CD4-positive, alpha-beta memory T cell (primary cell): ENCODE measurements at regions not wholly inside any gene's neighbourhood (a gene's known extent, or its start where the extent isn't known, plus 50 kb on each side); places are given as distances from the start of the nearest gene placed in this dataset.
"Not testable (repeated sequence)": the region's sequence is repeated elsewhere in the genome, so short reads cannot be mapped to it uniquely, and the experiment has no call there.

Experiments
- CTCF ChIA-PET: fragments of 350-600 bp; sonication (Branson Sonifier 250); formaldehyde crosslinking; loops from one replicate; lab custom pipeline; 2021; ENCODE audit warnings: inconsistent platforms; ENCODE audit not compliant: partially characterized antibody; lab: Charles Lee
- POLR2A ChIA-PET: fragments of 350-600 bp; sonication (Branson Sonifier 250); formaldehyde crosslinking; loops from one replicate; lab custom pipeline; 2021; ENCODE audit not compliant: partially characterized antibody; lab: Charles Lee
- DNase-seq, 5 donors: peaks; one replicate each; pipeline versions ENCODE4 v3.0.0 to v3.0.0-alpha.2; 2020 to 2022; ENCODE audit warnings: mixed read lengths in 1 of 5
- H3K27ac ChIP-seq: one replicate; pipeline ENCODE4 v1.7.0; 2013; ENCODE audit warnings: low read depth, low read length
- H3K27me3 ChIP-seq: 2 replicates; pipeline ENCODE4 v1.7.0; 2013; ENCODE audit warnings: mild to moderate bottlenecking, low read length, moderate library complexity; ENCODE audit not compliant: insufficient read depth
- H3K36me3 ChIP-seq: 2 replicates; pipeline ENCODE4 v1.7.0; 2013; ENCODE audit warnings: mild to moderate bottlenecking, low read length, moderate library complexity; ENCODE audit not compliant: insufficient read depth
- H3K4me1 ChIP-seq: 2 replicates; pipeline ENCODE4 v1.7.0; 2013; ENCODE audit warnings: mild to moderate bottlenecking, low read length, moderate library complexity; ENCODE audit not compliant: insufficient read depth
- H3K4me3 ChIP-seq, 2 donors: one replicate each; pipeline ENCODE4 v1.7.0; 2013; ENCODE audit warnings: low read length in 2 of 2, mild to moderate bottlenecking in 1 of 2
- H3K9me3 ChIP-seq, 2 donors: one replicate each; pipeline ENCODE4 v1.7.0; 2013; ENCODE audit warnings: low read length in 2 of 2, control low read depth in 1 of 2; ENCODE audit not compliant: control insufficient read depth in 1 of 2
- H3K27ac Mint-ChIP-seq, 7 donors: one replicate each; pipeline ENCODE4 v1.8.0; 2020 to 2021; ENCODE audit warnings: mixed read lengths in 7 of 7, mild to moderate bottlenecking in 6 of 7, inconsistent platforms in 3 of 7, moderate library complexity in 3 of 7
- H3K27me3 Mint-ChIP-seq, 2 donors: one replicate each; pipeline ENCODE4 v1.8.0; 2020 to 2021; ENCODE audit warnings: mixed read lengths in 2 of 2
- H3K36me3 Mint-ChIP-seq, 2 donors: one replicate each; pipeline ENCODE4 v1.8.0; 2020 to 2021; ENCODE audit warnings: mixed read lengths in 2 of 2, inconsistent platforms in 1 of 2, mild to moderate bottlenecking in 1 of 2
- H3K4me1 Mint-ChIP-seq, 4 donors: one replicate each; pipeline ENCODE4 v1.8.0; 2020 to 2021; ENCODE audit warnings: mixed read lengths in 4 of 4, mild to moderate bottlenecking in 1 of 4
- H3K4me3 Mint-ChIP-seq, 8 donors: one replicate each; pipeline ENCODE4 v1.8.0; 2020 to 2021; ENCODE audit warnings: mixed read lengths in 8 of 8, mild to moderate bottlenecking in 7 of 8, moderate library complexity in 6 of 8, inconsistent platforms in 3 of 8
- H3K9me3 Mint-ChIP-seq, 8 donors: one replicate each; pipeline ENCODE4 v1.8.0; 2020 to 2021; ENCODE audit warnings: mixed read lengths in 8 of 8, mild to moderate bottlenecking in 5 of 8, inconsistent platforms in 3 of 8, moderate library complexity in 1 of 8
- intact Hi-C: fragments of 100-400 bp; cut with micrococcal nuclease; formaldehyde crosslinking; loops from one replicate; pipeline ENCODE4 v1.15.1; 2023

GRCh38 chr4:79748835-79749234, 324.2 kb downstream of the ANTXR2 start:
- no peak for DNase-seq
- H3K27ac Mint-ChIP-seq = no peak overlapping the region
- no peak overlapping the region for H3K4me3 Mint-ChIP-seq
- no peak overlapping the region for H3K27ac ChIP-seq
- H3K9me3 ChIP-seq = no peaks in the 10 kb centered on the region
- CTCF ChIA-PET = no interaction called here
- H3K4me1 ChIP-seq = no peaks in the 10 kb centered on the region
- H3K27me3 Mint-ChIP-seq = peaks cover 6 to 7% of the 10 kb centered on the region in 2 donors
- POLR2A ChIA-PET = no interaction called here
- H3K4me1 Mint-ChIP-seq = no peaks in the 10 kb centered on the region
- H3K9me3 Mint-ChIP-seq = peaks cover 0 to 1% (median 0%) of the 10 kb centered on the region in 8 donors
- no peaks in the 10 kb centered on the region for H3K36me3 ChIP-seq
- no peak overlapping the region for H3K4me3 ChIP-seq
- H3K27me3 ChIP-seq = no peaks in the 10 kb centered on the region
- intact Hi-C loops = no loop called here
- no peaks in the 10 kb centered on the region for H3K36me3 Mint-ChIP-seq

- no peak overlapping the region for H3K27ac ChIP-seq
- ChIA-PET CTCF (no interaction called here), POLR2A (no interaction called here)
- no peak for DNase-seq
- no peaks in the 10 kb centered on the region for H3K36me3 ChIP-seq
- Mint-ChIP-seq H3K4me1 (no peaks in the 10 kb centered on the region), H3K27ac (no peak overlapping the region), H3K27me3 (peaks cover 4 to 11% of the 10 kb centered on the region in 2 donors), H3K4me3 (no peak overlapping the region), H3K9me3 (peaks cover 0 to 1% (median 0%) of the 10 kb centered on the region in 8 donors), H3K36me3 (no peaks in the 10 kb centered on the region)
- no peak overlapping the region for H3K4me3 ChIP-seq
- intact Hi-C loops = no loop called here
- H3K4me1 ChIP-seq = no peaks in the 10 kb centered on the region
- no peaks in the 10 kb centered on the region for H3K9me3 ChIP-seq
- no peaks in the 10 kb centered on the region for H3K27me3 ChIP-seq
Measured at GRCh38 chr4:79747252-79747651, 325.8 kb downstream of the ANTXR2 start.

- no peak overlapping the region for H3K27ac ChIP-seq
- H3K27me3 Mint-ChIP-seq = peaks cover 1 to 8% of the 10 kb centered on the region in 2 donors
- intact Hi-C loops = no loop called here
- ChIA-PET POLR2A (no interaction called here), CTCF (interaction anchor here (0.7 kb wide), 1 partner anchor 1771 kb away, joined by 3 read pairs; no protein-coding TSS in a partner anchor)
- no peaks in the 10 kb centered on the region for H3K36me3 ChIP-seq
- no peaks in the 10 kb centered on the region for H3K9me3 ChIP-seq
- no peak overlapping the region for H3K27ac Mint-ChIP-seq
- no peak for DNase-seq
- H3K4me3 Mint-ChIP-seq = no peak overlapping the region
- no peaks in the 10 kb centered on the region for H3K36me3 Mint-ChIP-seq
- H3K27me3 ChIP-seq = no peaks in the 10 kb centered on the region
- no peaks in the 10 kb centered on the region for H3K4me1 ChIP-seq
- H3K4me3 ChIP-seq = no peak overlapping the region
- no peaks in the 10 kb centered on the region for H3K4me1 Mint-ChIP-seq
- H3K9me3 Mint-ChIP-seq = no peaks in the 10 kb centered on the region
Measured at GRCh38 chr4:79743014-79743413, 330.0 kb downstream of the ANTXR2 start.

- H3K36me3 Mint-ChIP-seq = no peaks in the 10 kb centered on the region
- DNase-seq = no peak
- Histone ChIP-seq H3K4me3 (no peak overlapping the region), H3K27ac (no peak overlapping the region), H3K27me3 (no peaks in the 10 kb centered on the region), H3K9me3 (no peaks in the 10 kb centered on the region), H3K4me1 (no peaks in the 10 kb centered on the region), H3K36me3 (no peaks in the 10 kb centered on the region)
- H3K4me3 Mint-ChIP-seq = no peak overlapping the region
- ChIA-PET POLR2A (no interaction called here), CTCF (no interaction called here)
- no peaks in the 10 kb centered on the region for H3K9me3 Mint-ChIP-seq
- peaks cover 1 to 4% of the 10 kb centered on the region in 2 donors for H3K27me3 Mint-ChIP-seq
- intact Hi-C loops = no loop called here
- H3K4me1 Mint-ChIP-seq = no peaks in the 10 kb centered on the region
- no peak overlapping the region for H3K27ac Mint-ChIP-seq
Measured at GRCh38 chr4:79739912-79740311, 331.9 kb upstream of the GK2 start.

- Histone ChIP-seq H3K4me1 (no peaks in the 10 kb centered on the region), H3K27me3 (no peaks in the 10 kb centered on the region), H3K9me3 (no peaks in the 10 kb centered on the region), H3K27ac (no peak overlapping the region), H3K36me3 (no peaks in the 10 kb centered on the region), H3K4me3 (no peak overlapping the region)
- Mint-ChIP-seq H3K36me3 (no peaks in the 10 kb centered on the region), H3K9me3 (no peaks in the 10 kb centered on the region), H3K4me3 (no peak overlapping the region), H3K4me1 (peaks cover 0 to 2% (median 0%) of the 10 kb centered on the region in 4 donors), H3K27me3 (peaks cover 0 to 6% of the 10 kb centered on the region in 2 donors), H3K27ac (no peak overlapping the region)
- POLR2A ChIA-PET = no interaction called here
- DNase-seq = no peak
- CTCF ChIA-PET = no interaction called here
- intact Hi-C loops = no loop called here
Measured at GRCh38 chr4:79723507-79723906, 315.5 kb upstream of the GK2 start.

- Histone ChIP-seq H3K27me3 (no peaks in the 10 kb centered on the region), H3K4me1 (no peaks in the 10 kb centered on the region), H3K9me3 (no peaks in the 10 kb centered on the region), H3K27ac (no peak overlapping the region), H3K4me3 (no peak overlapping the region), H3K36me3 (no peaks in the 10 kb centered on the region)
- no peak overlapping the region for H3K27ac Mint-ChIP-seq
- CTCF ChIA-PET = no interaction called here
- no peak for DNase-seq
- intact Hi-C loops = no loop called here
- peaks cover 0 to 13% (median 8%) of the 10 kb centered on the region in 8 donors for H3K9me3 Mint-ChIP-seq
- H3K4me1 Mint-ChIP-seq = no peaks in the 10 kb centered on the region
- no peak overlapping the region for H3K4me3 Mint-ChIP-seq
- POLR2A ChIA-PET = no interaction called here
- no peaks in the 10 kb centered on the region for H3K36me3 Mint-ChIP-seq
- H3K27me3 Mint-ChIP-seq = peaks cover 0 to 9% of the 10 kb centered on the region in 2 donors
Measured at GRCh38 chr4:79700356-79700755, 292.3 kb upstream of the GK2 start.

GRCh38 chr4:79697444-79697843, 289.4 kb upstream of the GK2 start:
- Mint-ChIP-seq H3K9me3 (peaks cover 0 to 27% (median 19%) of the 10 kb centered on the region in 8 donors), H3K36me3 (no peaks in the 10 kb centered on the region), H3K4me1 (no peaks in the 10 kb centered on the region), H3K27ac (no peak overlapping the region), H3K4me3 (no peak overlapping the region), H3K27me3 (peaks cover 3 to 9% of the 10 kb centered on the region in 2 donors)
- intact Hi-C loops = no loop called here
- Histone ChIP-seq H3K27me3 (no peaks in the 10 kb centered on the region), H3K27ac (no peak overlapping the region), H3K4me1 (no peaks in the 10 kb centered on the region), H3K9me3 (no peaks in the 10 kb centered on the region), H3K4me3 (no peak overlapping the region), H3K36me3 (no peaks in the 10 kb centered on the region)
- CTCF ChIA-PET = no interaction called here
- POLR2A ChIA-PET = no interaction called here
- DNase-seq = no peak

GRCh38 chr4:79696534-79696933, 288.5 kb upstream of the GK2 start:
- H3K36me3 Mint-ChIP-seq, H3K27ac ChIP-seq, intact Hi-C loops, H3K4me3 ChIP-seq, H3K9me3 ChIP-seq, H3K4me1 Mint-ChIP-seq, H3K27me3 Mint-ChIP-seq, H3K4me3 Mint-ChIP-seq, CTCF ChIA-PET, H3K4me1 ChIP-seq, POLR2A ChIA-PET, H3K27me3 ChIP-seq, H3K36me3 ChIP-seq, H3K27ac Mint-ChIP-seq, DNase-seq: not testable (repeated sequence)
- peaks cover 0 to 27% (median 19%) of the 10 kb centered on the region in 8 donors for H3K9me3 Mint-ChIP-seq
